Activated T-cell treated with anti-CD3 and anti-CD28 coated beads, Interleukin-2, amount 50 U/mL, for 4 hours (primary cell): ENCODE measurements at regions not wholly inside any gene's neighbourhood (a gene's known extent, or its start where the extent isn't known, plus 50 kb on each side); places are given as distances from the start of the nearest gene placed in this dataset.
"Not testable (repeated sequence)": the region's sequence is repeated elsewhere in the genome, so short reads cannot be mapped to it uniquely, and the experiment has no call there.

Experiments
- ATAC-seq, 2 donors: fragments of 200-7000 bp; cut with Tn5 transposase; one replicate each; pipeline ENCODE4 v1.10.0; 2021
- DNase-seq: peaks from one replicate; pipeline ENCODE4 v3.0.0-alpha.2; 2020
- H3K27me3 Mint-ChIP-seq: one replicate; pipeline ENCODE4 v1.8.0; 2021; ENCODE audit warnings: low read depth, mixed read lengths
- H3K36me3 Mint-ChIP-seq: one replicate; pipeline ENCODE4 v1.8.0; 2022; ENCODE audit warnings: mixed read lengths; ENCODE audit not compliant: insufficient read depth
- H3K4me1 Mint-ChIP-seq: one replicate; pipeline ENCODE4 v1.8.0; 2021; ENCODE audit warnings: low read depth, mixed read lengths
- H3K4me3 Mint-ChIP-seq: one replicate; pipeline ENCODE4 v1.8.0; 2021; ENCODE audit warnings: mild to moderate bottlenecking, moderate library complexity, mixed read lengths
- H3K9me3 Mint-ChIP-seq: one replicate; pipeline ENCODE4 v1.8.0; 2021; ENCODE audit warnings: mixed read lengths

DNA sequence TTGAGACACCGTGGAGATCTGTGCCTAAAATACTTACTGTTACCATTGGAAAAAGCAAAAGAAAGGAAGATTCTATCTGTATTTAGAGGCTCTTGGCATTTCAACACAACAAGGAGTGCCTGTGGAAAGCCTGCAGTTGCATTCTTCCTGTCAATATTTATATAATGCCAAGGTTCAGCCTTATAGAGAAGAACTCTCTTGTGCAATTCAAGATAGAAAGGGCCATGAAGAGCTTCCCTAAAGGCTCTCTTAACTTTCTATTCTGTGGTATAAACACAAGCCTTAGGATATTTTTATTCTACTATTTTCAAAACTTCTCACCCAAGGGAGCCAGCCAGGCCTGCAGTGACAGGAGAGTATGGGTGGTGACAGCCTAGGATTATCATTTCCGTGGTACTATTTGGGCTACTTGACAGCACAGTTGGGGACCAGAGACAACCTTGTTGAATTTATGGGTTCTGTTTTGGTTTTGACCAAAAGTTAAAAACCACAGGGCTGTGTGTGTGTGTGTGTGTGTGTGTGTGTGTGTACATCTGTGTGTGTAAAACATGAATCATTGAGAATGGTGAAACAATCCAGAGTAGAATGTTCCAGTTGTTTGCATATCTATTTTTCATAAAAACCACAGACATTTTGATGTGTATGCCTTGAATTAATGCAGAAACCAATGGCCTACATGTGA lies 700.9 kb upstream of the SLC35B3 start:
- Mint-ChIP-seq H3K36me3 (no peaks in the 10 kb centered on the region), H3K27me3 (no peaks in the 10 kb centered on the region), H3K9me3 (peaks cover 4% of the 10 kb centered on the region), H3K4me1 (no peaks in the 10 kb centered on the region), H3K4me3 (no peak overlapping the region)
- DNase-seq (no peak), ATAC-seq (no peak)

DNA sequence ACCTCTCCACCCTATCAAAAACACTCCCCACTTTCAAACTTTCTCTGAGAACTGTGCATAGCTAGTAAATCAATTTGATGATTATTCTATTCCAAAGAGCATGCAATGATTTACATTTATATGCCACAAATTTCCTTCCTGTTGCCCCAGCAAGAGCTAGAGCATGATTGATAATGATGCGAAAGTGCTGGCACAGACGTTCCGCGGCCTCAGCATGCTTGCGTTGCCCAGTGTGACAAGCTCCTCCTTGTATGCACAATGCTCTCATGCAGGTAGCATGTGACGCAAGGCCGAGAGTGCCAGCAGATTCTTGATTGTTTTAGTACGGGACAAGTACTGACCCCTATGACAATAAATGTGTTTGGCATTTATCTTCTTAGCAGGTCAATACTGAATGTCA lies 696.3 kb upstream of the SLC35B3 start:
- H3K27me3 Mint-ChIP-seq, result no peaks in the 10 kb centered on the region
- H3K4me3 Mint-ChIP-seq, result no peak overlapping the region
- peaks cover 6% of the 10 kb centered on the region for H3K9me3 Mint-ChIP-seq
- ATAC-seq, result no peak
- no peak for DNase-seq
- H3K4me1 Mint-ChIP-seq, result no peaks in the 10 kb centered on the region
- H3K36me3 Mint-ChIP-seq, result no peaks in the 10 kb centered on the region

- H3K9me3 Mint-ChIP-seq, result peaks cover 6% of the 10 kb centered on the region
- no peaks in the 10 kb centered on the region for H3K27me3 Mint-ChIP-seq
- no peak for DNase-seq
- H3K4me3 Mint-ChIP-seq, result no peak overlapping the region
- no peaks in the 10 kb centered on the region for H3K36me3 Mint-ChIP-seq
- no peaks in the 10 kb centered on the region for H3K4me1 Mint-ChIP-seq
- no peak for ATAC-seq
These were observed 695.9 kb upstream of the SLC35B3 start for GRCh38 chr6:9131201-9131600.

- ATAC-seq, result no peak
- H3K4me3 Mint-ChIP-seq, result no peak overlapping the region
- H3K9me3 Mint-ChIP-seq, result peaks cover 6% of the 10 kb centered on the region
These were observed 693.6 kb upstream of the SLC35B3 start for GRCh38 chr6:9128970-9129369.

GRCh38 chr6:9126878-9127560 lies 691.7 kb upstream of the SLC35B3 start:
- no peaks in the 10 kb centered on the region for H3K36me3 Mint-ChIP-seq
- no peak overlapping the region for H3K4me3 Mint-ChIP-seq
- no peaks in the 10 kb centered on the region for H3K27me3 Mint-ChIP-seq
- DNase-seq, result no peak
- H3K4me1 Mint-ChIP-seq, result no peaks in the 10 kb centered on the region
- H3K9me3 Mint-ChIP-seq, result peaks cover 3% of the 10 kb centered on the region
- ATAC-seq, result no peak

More at GRCh38 chr6:9128970-9129369, 693.6 kb upstream of the SLC35B3 start:
- no peaks in the 10 kb centered on the region for H3K4me1 Mint-ChIP-seq
- no peaks in the 10 kb centered on the region for H3K27me3 Mint-ChIP-seq
- no peak for DNase-seq
- no peaks in the 10 kb centered on the region for H3K36me3 Mint-ChIP-seq

DNA sequence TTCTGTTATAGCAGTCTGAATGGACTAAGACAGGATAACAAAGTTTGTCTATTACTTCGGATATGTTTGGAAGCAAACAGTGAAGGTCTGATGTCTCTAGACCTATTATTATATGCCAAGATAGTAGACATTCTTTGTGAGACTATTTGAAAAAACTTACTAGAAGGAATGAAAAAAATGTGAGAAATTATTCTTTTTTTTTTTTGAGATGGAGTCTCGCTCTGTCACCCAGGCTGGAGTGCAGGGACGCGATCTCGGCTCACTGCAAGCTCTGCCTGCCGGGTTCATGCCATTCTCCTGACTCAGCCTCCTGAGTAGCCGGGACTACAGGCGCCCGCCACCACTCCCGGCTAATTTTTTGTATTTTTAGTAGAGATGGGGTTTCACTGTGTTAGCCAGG lies 690.7 kb upstream of the SLC35B3 start:
- H3K4me3 Mint-ChIP-seq, H3K4me1 Mint-ChIP-seq, DNase-seq, H3K9me3 Mint-ChIP-seq, ATAC-seq, H3K27me3 Mint-ChIP-seq, H3K36me3 Mint-ChIP-seq: not testable (repeated sequence)

GRCh38 chr6:9121549-9121948 lies 686.2 kb upstream of the SLC35B3 start:
- no peaks in the 10 kb centered on the region for H3K36me3 Mint-ChIP-seq
- no peak overlapping the region for H3K4me3 Mint-ChIP-seq
- no peaks in the 10 kb centered on the region for H3K27me3 Mint-ChIP-seq
- ATAC-seq (no peak), DNase-seq (no peak)
- H3K4me1 Mint-ChIP-seq, result no peaks in the 10 kb centered on the region
- no peaks in the 10 kb centered on the region for H3K9me3 Mint-ChIP-seq

DNA sequence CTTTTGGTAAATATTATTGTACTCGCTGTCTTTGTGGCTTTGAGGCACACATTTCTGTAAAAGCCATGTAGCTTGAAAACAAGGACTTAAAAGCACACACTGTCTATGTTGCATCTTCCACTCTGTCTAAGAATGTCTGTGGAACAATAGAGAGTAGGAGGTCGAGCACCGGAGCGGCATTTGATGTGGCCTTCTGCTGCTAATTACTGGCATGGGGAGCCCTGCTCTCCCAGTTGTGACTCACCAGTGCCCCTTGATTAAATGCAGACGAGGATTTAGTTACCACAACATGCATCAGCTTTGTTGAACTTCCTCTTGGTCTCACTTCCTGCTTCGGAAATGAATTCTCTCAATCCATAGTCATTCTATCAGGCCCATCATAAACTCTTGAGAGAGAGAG lies 680.7 kb upstream of the SLC35B3 start:
- Mint-ChIP-seq H3K27me3 (no peaks in the 10 kb centered on the region), H3K36me3 (no peaks in the 10 kb centered on the region), H3K9me3 (no peaks in the 10 kb centered on the region), H3K4me3 (no peak overlapping the region), H3K4me1 (no peaks in the 10 kb centered on the region)
- DNase-seq, result no peak
- no peak for ATAC-seq

- no peaks in the 10 kb centered on the region for H3K36me3 Mint-ChIP-seq
- no peaks in the 10 kb centered on the region for H3K27me3 Mint-ChIP-seq
- no peaks in the 10 kb centered on the region for H3K9me3 Mint-ChIP-seq
- H3K4me1 Mint-ChIP-seq, result no peaks in the 10 kb centered on the region
- ATAC-seq, result no peak
- no peak overlapping the region for H3K4me3 Mint-ChIP-seq
- DNase-seq, result no peak
These were observed 677.2 kb upstream of the SLC35B3 start for GRCh38 chr6:9112544-9112943.

DNA sequence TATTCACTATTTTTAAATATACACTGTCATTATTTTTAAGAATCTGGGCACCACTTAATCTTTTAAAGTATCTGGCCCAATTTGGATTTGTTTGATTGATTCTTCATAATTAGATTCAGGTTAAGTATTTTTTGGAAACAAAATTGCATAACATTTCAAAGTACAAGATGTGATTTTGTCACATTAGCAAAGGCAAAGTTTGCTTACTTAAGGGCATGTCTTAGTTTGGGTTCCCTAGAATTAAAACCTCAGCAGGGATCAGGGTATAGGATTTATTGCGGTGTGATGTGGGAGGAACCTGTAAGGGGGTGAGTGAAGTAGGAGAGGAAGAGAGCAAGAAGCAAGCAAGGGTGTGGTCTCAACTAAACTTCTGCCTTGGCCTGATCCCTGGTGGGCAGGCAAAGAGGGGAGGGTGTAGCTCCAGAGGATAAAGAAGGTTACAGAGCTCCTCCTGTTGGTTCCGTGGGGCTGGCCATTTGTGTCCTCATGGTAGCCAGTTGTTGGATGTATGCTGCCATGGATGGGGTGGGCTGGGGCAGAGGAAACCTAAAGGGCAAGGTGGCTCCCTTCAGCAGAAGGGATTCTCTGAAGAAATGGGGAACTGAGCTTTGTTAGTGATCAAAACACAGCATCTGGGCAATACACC lies 668.7 kb upstream of the SLC35B3 start:
- DNase-seq (no peak), ATAC-seq (no peak)
- peaks cover 7% of the 10 kb centered on the region for H3K9me3 Mint-ChIP-seq
- H3K27me3 Mint-ChIP-seq, result no peaks in the 10 kb centered on the region
- no peaks in the 10 kb centered on the region for H3K4me1 Mint-ChIP-seq
- H3K4me3 Mint-ChIP-seq, result no peak overlapping the region
- H3K36me3 Mint-ChIP-seq, result no peaks in the 10 kb centered on the region

GRCh38 chr6:9101920-9102319 lies 666.6 kb upstream of the SLC35B3 start:
- Mint-ChIP-seq H3K36me3 (no peaks in the 10 kb centered on the region), H3K4me1 (no peaks in the 10 kb centered on the region), H3K9me3 (peaks cover 7% of the 10 kb centered on the region), H3K4me3 (no peak overlapping the region), H3K27me3 (no peaks in the 10 kb centered on the region)
- ATAC-seq (no peak), DNase-seq (no peak)

GRCh38 chr6:9100869-9101580 lies 665.7 kb upstream of the SLC35B3 start:
- Mint-ChIP-seq H3K9me3 (peaks cover 4% of the 10 kb centered on the region), H3K4me1 (no peaks in the 10 kb centered on the region), H3K27me3 (no peaks in the 10 kb centered on the region), H3K36me3 (no peaks in the 10 kb centered on the region), H3K4me3 (no peak overlapping the region)
- DNase-seq, result no peak
- ATAC-seq, result no peak

- Mint-ChIP-seq H3K9me3 (peaks cover 14% of the 10 kb centered on the region), H3K4me1 (no peaks in the 10 kb centered on the region), H3K27me3 (no peaks in the 10 kb centered on the region), H3K4me3 (no peak overlapping the region), H3K36me3 (no peaks in the 10 kb centered on the region)
- ATAC-seq (no peak), DNase-seq (no peak)
These were observed 660.4 kb upstream of the SLC35B3 start for GRCh38 chr6:9095729-9096128.

- no peaks in the 10 kb centered on the region for H3K27me3 Mint-ChIP-seq
- ATAC-seq (no peak), DNase-seq (no peak)
- H3K4me1 Mint-ChIP-seq, result no peaks in the 10 kb centered on the region
- no peaks in the 10 kb centered on the region for H3K36me3 Mint-ChIP-seq
- peaks cover 14% of the 10 kb centered on the region for H3K9me3 Mint-ChIP-seq
- H3K4me3 Mint-ChIP-seq, result no peak overlapping the region
These were observed 659.8 kb upstream of the SLC35B3 start for GRCh38 chr6:9095137-9095536.
